ENCODE measurements at regions not wholly inside any gene's neighbourhood (a gene's known extent, or its start where the extent isn't known, plus 50 kb on each side); places are given as distances from the start of the nearest gene placed in this dataset.

- H3K27me3 ChIP-seq, result no peaks in the 10 kb centered on the region
- H3K27ac ChIP-seq, result peak overlapping the region in 2 of 11 experiments; percentile 14 to 29; a peak in 2 of 22 replicates
- peak overlapping the region in 2 of 11 experiments; percentile 24 to 25; a peak in 1 of 22 replicates for H3K9ac ChIP-seq
- no peaks in the 10 kb centered on the region for H4K20me1 ChIP-seq
- no peak overlapping the region for H3K4me3 ChIP-seq
- H3K4me1 ChIP-seq, result peaks cover 12 to 18% (median 16%) of the 10 kb centered on the region in 10 experiments
- peak overlapping the region; percentile 43 to 76 (median 69); a peak in 20 of 22 replicates for H3K4me2 ChIP-seq
- no peaks in the 10 kb centered on the region for H3K9me3 ChIP-seq (replicated peaks in 1 of 11)
- no peaks in the 10 kb centered on the region for H3K36me3 ChIP-seq
- TF ChIP-seq Cebpa-rat (IDR thresholded peaks at IDR 0.05), result no peak
Observed at GRCh38 chr4:149987330-149988086, 90.7 kb upstream of the DCLK2 start.

GRCh38 chr4:149988087-149988410 lies 90.2 kb upstream of the DCLK2 start:
- no peak overlapping the region for H3K4me3 ChIP-seq
- no peak overlapping the region for H3K9ac ChIP-seq
- no peaks in the 10 kb centered on the region for H3K27me3 ChIP-seq
- H4K20me1 ChIP-seq, result no peaks in the 10 kb centered on the region
- H3K36me3 ChIP-seq, result no peaks in the 10 kb centered on the region
- H3K9me3 ChIP-seq (replicated peaks in 1 of 11), result no peaks in the 10 kb centered on the region
- no peak overlapping the region for H3K27ac ChIP-seq
- no peak for TF ChIP-seq Cebpa-rat (IDR thresholded peaks at IDR 0.05)
- peaks cover 12 to 18% (median 16%) of the 10 kb centered on the region in 10 experiments for H3K4me1 ChIP-seq
- peak overlapping the region in 8 of 11 experiments; percentile 56 to 76 (median 70); a peak in 10 of 22 replicates for H3K4me2 ChIP-seq

- Histone ChIP-seq H3K9ac (no peak overlapping the region), H4K20me1 (no peaks in the 10 kb centered on the region), H3K36me3 (no peaks in the 10 kb centered on the region), H3K4me3 (no peak overlapping the region), H3K27me3 (no peaks in the 10 kb centered on the region), H3K4me2 (no peak overlapping the region), H3K9me3 (replicated peaks in 1 of 11) (no peaks in the 10 kb centered on the region), H3K27ac (no peak overlapping the region), H3K4me1 (peaks cover under 1 to 6% (median 4%) of the 10 kb centered on the region in 10 experiments; a peak in 15 of 20 replicates)
- no peak for TF ChIP-seq Cebpa-rat (IDR thresholded peaks at IDR 0.05)
Observed at GRCh38 chr4:149993030-149993429, 85.2 kb upstream of the DCLK2 start.

- Histone ChIP-seq H3K27me3 (no peaks in the 10 kb centered on the region), H3K4me3 (no peak overlapping the region), H4K20me1 (no peaks in the 10 kb centered on the region), H3K36me3 (no peaks in the 10 kb centered on the region), H3K4me2 (no peak overlapping the region), H3K9ac (no peak overlapping the region), H3K9me3 (replicated peaks in 1 of 11) (no peaks in the 10 kb centered on the region), H3K27ac (no peak overlapping the region), H3K4me1 (peaks cover 0 to 8% (median 6%) of the 10 kb centered on the region in 10 experiments; a peak in 10 of 20 replicates)
- TF ChIP-seq Cebpa-rat (IDR thresholded peaks at IDR 0.05), result no peak
Observed at GRCh38 chr4:149995134-149995756, 83.0 kb upstream of the DCLK2 start.

GRCh38 chr4:149997881-149998421 lies 80.3 kb upstream of the DCLK2 start:
- no peak for TF ChIP-seq Cebpa-rat (IDR thresholded peaks at IDR 0.05)
- no peaks in the 10 kb centered on the region for H3K9me3 ChIP-seq (replicated peaks in 1 of 11)
- no peak overlapping the region for H3K9ac ChIP-seq
- H3K4me3 ChIP-seq, result no peak overlapping the region
- peaks cover 0 to 8% (median 6%) of the 10 kb centered on the region in 10 experiments; a peak in 10 of 20 replicates for H3K4me1 ChIP-seq
- peak overlapping the region in 5 of 11 experiments; percentile 2 to 21 (median 8); a peak in 4 of 22 replicates for H3K4me2 ChIP-seq
- no peaks in the 10 kb centered on the region for H3K36me3 ChIP-seq
- no peak overlapping the region; a peak in 1 of 22 replicates for H3K27ac ChIP-seq
- H4K20me1 ChIP-seq, result no peaks in the 10 kb centered on the region
- no peaks in the 10 kb centered on the region for H3K27me3 ChIP-seq

- Histone ChIP-seq H3K4me2 (no peak overlapping the region), H3K4me3 (no peak overlapping the region)
- no peak for TF ChIP-seq Cebpa-rat (IDR thresholded peaks at IDR 0.05)
Observed at GRCh38 chr4:149999485-150000074, 78.7 kb upstream of the DCLK2 start.

GRCh38 chr4:150001815-150002214 lies 76.4 kb upstream of the DCLK2 start:
- H3K9ac ChIP-seq, result no peak overlapping the region
- no peaks in the 10 kb centered on the region for H3K36me3 ChIP-seq
- no peaks in the 10 kb centered on the region for H3K9me3 ChIP-seq (replicated peaks in 1 of 11)
- no peak overlapping the region for H3K27ac ChIP-seq
- H3K27me3 ChIP-seq, result no peaks in the 10 kb centered on the region
- peaks cover 0 to 13% (median 7%) of the 10 kb centered on the region in 10 experiments; a peak in 10 of 20 replicates for H3K4me1 ChIP-seq
- no peak overlapping the region for H3K4me2 ChIP-seq
- no peak for TF ChIP-seq Cebpa-rat (IDR thresholded peaks at IDR 0.05)
- H3K4me3 ChIP-seq, result no peak overlapping the region
- no peaks in the 10 kb centered on the region for H4K20me1 ChIP-seq

More at GRCh38 chr4:149999485-150000074, 78.7 kb upstream of the DCLK2 start:
- Histone ChIP-seq H4K20me1 (no peaks in the 10 kb centered on the region), H3K36me3 (no peaks in the 10 kb centered on the region), H3K9ac (no peak overlapping the region), H3K27ac (no peak overlapping the region), H3K4me1 (peaks cover 0 to 12% (median 7%) of the 10 kb centered on the region in 10 experiments; a peak in 10 of 20 replicates), H3K9me3 (replicated peaks in 1 of 11) (no peaks in the 10 kb centered on the region), H3K27me3 (no peaks in the 10 kb centered on the region)

GRCh38 chr4:150002561-150002960 lies 75.7 kb upstream of the DCLK2 start:
- no peaks in the 10 kb centered on the region for H3K36me3 ChIP-seq
- H3K9ac ChIP-seq, result no peak overlapping the region
- no peak overlapping the region for H3K4me2 ChIP-seq
- no peak overlapping the region for H3K27ac ChIP-seq
- no peaks in the 10 kb centered on the region for H4K20me1 ChIP-seq
- H3K27me3 ChIP-seq, result no peaks in the 10 kb centered on the region
- peaks cover 0 to 13% (median 7%) of the 10 kb centered on the region in 10 experiments; a peak in 10 of 20 replicates for H3K4me1 ChIP-seq
- H3K4me3 ChIP-seq, result no peak overlapping the region
- TF ChIP-seq Cebpa-rat (IDR thresholded peaks at IDR 0.05), result no peak
- no peaks in the 10 kb centered on the region for H3K9me3 ChIP-seq (replicated peaks in 1 of 11)

GRCh38 chr4:150004481-150004880 lies 73.8 kb upstream of the DCLK2 start:
- no peak overlapping the region for H3K4me2 ChIP-seq
- H3K27me3 ChIP-seq, result no peaks in the 10 kb centered on the region
- no peak overlapping the region for H3K9ac ChIP-seq
- no peaks in the 10 kb centered on the region for H3K9me3 ChIP-seq (replicated peaks in 1 of 11)
- H4K20me1 ChIP-seq, result no peaks in the 10 kb centered on the region
- no peak for TF ChIP-seq Cebpa-rat (IDR thresholded peaks at IDR 0.05)
- no peak overlapping the region for H3K27ac ChIP-seq
- no peaks in the 10 kb centered on the region for H3K36me3 ChIP-seq
- no peak overlapping the region for H3K4me3 ChIP-seq
- H3K4me1 ChIP-seq, result peaks cover 0 to 16% (median 0%) of the 10 kb centered on the region in 10 experiments; a peak in 2 of 20 replicates

All from BLaER1 treated with 17β-estradiol and CSF1 and Interleukin-3, amounts not matched to agents 10 nM and 100 nM (cell line).